ENCODE measurements at regions not wholly inside any gene's neighbourhood (a gene's known extent, or its start where the extent isn't known, plus 50 kb on each side); places are given as distances from the start of the nearest gene placed in this dataset.

GRCh38 chr9:16211946-16212345 lies 658.5 kb downstream of the BNC2 start:
- TF ChIP-seq POLR2A (IDR thresholded peaks at IDR 0.05; ENCODE audit: low read length) = no peak
- TF ChIP-seq, protein P1, sequence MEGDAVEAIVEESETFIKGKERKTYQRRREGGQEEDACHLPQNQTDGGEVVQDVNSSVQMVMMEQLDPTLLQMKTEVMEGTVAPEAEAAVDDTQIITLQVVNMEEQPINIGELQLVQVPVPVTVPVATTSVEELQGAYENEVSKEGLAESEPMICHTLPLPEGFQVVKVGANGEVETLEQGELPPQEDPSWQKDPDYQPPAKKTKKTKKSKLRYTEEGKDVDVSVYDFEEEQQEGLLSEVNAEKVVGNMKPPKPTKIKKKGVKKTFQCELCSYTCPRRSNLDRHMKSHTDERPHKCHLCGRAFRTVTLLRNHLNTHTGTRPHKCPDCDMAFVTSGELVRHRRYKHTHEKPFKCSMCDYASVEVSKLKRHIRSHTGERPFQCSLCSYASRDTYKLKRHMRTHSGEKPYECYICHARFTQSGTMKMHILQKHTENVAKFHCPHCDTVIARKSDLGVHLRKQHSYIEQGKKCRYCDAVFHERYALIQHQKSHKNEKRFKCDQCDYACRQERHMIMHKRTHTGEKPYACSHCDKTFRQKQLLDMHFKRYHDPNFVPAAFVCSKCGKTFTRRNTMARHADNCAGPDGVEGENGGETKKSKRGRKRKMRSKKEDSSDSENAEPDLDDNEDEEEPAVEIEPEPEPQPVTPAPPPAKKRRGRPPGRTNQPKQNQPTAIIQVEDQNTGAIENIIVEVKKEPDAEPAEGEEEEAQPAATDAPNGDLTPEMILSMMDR (IDR thresholded peaks at IDR 0.05) = no peak
- TF ChIP-seq ELK1 (IDR thresholded peaks at IDR 0.05; ENCODE audit: low read depth, low read length) = no peak
- TF ChIP-seq NPAS2 (CRISPR knock-in tag; IDR thresholded peaks at IDR 0.05; ENCODE audit: borderline replicate concordance) = no peak
- TF ChIP-seq, protein P2, sequence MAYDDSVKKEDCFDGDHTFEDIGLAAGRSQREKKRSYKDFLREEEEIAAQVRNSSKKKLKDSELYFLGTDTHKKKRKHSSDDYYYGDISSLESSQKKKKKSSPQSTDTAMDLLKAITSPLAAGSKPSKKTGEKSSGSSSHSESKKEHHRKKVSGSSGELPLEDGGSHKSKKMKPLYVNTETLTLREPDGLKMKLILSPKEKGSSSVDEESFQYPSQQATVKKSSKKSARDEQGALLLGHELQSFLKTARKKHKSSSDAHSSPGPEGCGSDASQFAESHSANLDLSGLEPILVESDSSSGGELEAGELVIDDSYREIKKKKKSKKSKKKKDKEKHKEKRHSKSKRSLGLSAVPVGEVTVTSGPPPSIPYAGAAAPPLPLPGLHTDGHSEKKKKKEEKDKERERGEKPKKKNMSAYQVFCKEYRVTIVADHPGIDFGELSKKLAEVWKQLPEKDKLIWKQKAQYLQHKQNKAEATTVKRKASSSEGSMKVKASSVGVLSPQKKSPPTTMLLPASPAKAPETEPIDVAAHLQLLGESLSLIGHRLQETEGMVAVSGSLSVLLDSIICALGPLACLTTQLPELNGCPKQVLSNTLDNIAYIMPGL (CRISPR knock-in tag; IDR thresholded peaks at IDR 0.05; ENCODE audit: borderline replicate concordance) = no peak
- no peak for TF ChIP-seq JUNB (IDR thresholded peaks at IDR 0.05)
- TF ChIP-seq EP300 (IDR thresholded peaks at IDR 0.05) = no peak
- no peak for TF ChIP-seq RAD21 (conservative IDR thresholded peaks at IDR 0.05 in 1 of 2, IDR thresholded peaks at IDR 0.05 in 1 of 2)
- TF ChIP-seq SREBF2 (IDR thresholded peaks at IDR 0.05) = no peak
- TF ChIP-seq PHF8 (IDR thresholded peaks at IDR 0.05; ENCODE audit: borderline replicate concordance, low read depth) = no peak
